ENCODE measurements at regions not wholly inside any gene's neighbourhood (a gene's known extent, or its start where the extent isn't known, plus 50 kb on each side); places are given as distances from the start of the nearest gene placed in this dataset.
A peak's percentile ranks its signal among the peaks of the same experiment; 100 is the strongest.

DNA sequence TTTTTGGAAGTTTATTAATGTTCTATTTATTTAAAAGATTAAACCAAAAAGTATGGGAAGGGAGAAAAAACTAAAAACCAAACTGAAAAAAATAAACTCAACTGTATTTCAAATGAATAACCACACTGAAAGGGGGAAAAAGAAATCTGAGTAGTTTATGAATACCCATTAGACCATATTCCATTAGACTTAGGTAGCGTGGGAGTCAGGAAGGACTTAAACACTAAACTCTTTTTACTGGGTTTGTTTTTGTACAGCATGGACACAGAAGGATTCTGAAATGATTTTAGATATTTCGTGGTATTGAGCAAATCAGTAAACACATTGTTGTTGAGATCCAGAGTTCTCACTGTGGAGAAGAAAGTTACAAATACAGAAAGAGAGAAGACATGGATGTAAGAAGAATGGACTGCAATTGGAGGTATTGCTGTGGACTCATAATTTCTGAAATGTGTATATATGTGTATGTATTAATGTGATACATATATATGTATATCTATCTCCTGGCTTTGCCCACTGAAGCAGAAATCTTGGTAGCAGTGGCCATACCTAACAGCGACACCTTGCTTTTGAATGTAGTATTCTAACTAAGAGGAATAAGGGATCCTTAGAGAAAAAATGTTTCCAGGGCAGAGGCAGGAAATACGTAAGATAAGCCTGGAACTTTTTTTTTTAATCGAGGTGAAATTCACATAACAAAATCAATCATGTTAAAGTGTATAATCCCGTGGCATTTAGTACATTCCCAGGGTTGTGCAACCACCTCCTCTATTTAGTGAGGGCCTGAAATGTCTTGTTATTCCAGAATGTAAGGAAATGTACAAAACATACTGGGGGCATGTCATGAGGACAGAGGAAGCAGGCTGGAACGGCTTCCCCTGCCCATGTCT is 228.8 kb downstream of the SMARCA2 start:
- in situ Hi-C loops (cut with HindIII; ENCODE audit: low pct_unique_long_range_greater_than_20kb, low sequenced_read_pairs) = no loop called here
- peak; percentile 22 for DNase-seq (ENCODE audit: low read depth, low spot score)

DNA sequence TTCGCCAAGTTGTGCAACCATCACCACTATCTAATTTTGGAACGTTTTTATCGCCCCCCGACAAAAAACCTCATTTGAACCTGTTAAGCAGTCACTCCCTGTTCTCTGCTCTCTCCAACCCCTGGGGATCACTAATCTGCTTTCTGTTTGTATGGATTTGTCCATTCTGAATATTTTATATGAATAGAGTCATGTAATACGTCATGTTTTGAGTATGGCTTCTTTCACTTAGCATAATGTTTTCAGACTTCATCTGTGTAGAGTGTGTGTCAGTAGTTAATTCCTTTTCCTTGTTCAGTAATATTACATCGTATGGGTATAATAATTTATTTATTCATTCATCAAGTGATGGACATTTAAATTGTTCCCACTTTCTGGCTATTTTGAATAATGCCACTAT is 232.2 kb downstream of the SMARCA2 start:
- DNase-seq (ENCODE audit: low read depth, low spot score) = no peak
- in situ Hi-C loops (cut with HindIII; ENCODE audit: low pct_unique_long_range_greater_than_20kb, low sequenced_read_pairs) = no loop called here

GRCh38 chr9:2248768-2249265 is 233.7 kb downstream of the SMARCA2 start:
- no peak for DNase-seq (ENCODE audit: low read depth, low spot score)
- in situ Hi-C loops (cut with HindIII; ENCODE audit: low pct_unique_long_range_greater_than_20kb, low sequenced_read_pairs) = no loop called here

GRCh38 chr9:2253636-2254580 is 238.8 kb downstream of the SMARCA2 start:
- in situ Hi-C loops (cut with HindIII; ENCODE audit: low pct_unique_long_range_greater_than_20kb, low sequenced_read_pairs) = no loop called here
- DNase-seq (ENCODE audit: low read depth, low spot score) = no peak

DNA sequence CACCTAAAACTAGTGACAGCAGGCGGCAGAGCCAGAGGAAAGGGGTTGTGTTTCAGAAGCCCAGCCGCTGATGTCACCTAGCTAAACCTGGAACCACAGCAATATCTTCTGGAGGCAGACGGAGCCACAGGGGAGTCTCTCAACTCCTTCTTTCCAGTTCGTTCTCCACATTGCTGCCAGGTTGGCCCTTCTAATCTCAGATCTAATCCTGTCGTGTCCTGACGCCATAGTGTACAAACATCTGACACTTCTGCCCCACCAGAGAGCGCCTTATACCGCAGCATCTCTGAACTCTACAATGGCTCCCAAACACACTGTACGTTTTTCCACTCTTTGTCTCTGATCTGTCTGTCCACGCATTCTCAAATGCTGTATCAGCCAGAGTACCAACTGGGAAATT is 240.0 kb downstream of the SMARCA2 start:
- DNase-seq (ENCODE audit: low read depth, low spot score) = no peak
- in situ Hi-C loops (cut with HindIII; ENCODE audit: low pct_unique_long_range_greater_than_20kb, low sequenced_read_pairs) = no loop called here

DNA sequence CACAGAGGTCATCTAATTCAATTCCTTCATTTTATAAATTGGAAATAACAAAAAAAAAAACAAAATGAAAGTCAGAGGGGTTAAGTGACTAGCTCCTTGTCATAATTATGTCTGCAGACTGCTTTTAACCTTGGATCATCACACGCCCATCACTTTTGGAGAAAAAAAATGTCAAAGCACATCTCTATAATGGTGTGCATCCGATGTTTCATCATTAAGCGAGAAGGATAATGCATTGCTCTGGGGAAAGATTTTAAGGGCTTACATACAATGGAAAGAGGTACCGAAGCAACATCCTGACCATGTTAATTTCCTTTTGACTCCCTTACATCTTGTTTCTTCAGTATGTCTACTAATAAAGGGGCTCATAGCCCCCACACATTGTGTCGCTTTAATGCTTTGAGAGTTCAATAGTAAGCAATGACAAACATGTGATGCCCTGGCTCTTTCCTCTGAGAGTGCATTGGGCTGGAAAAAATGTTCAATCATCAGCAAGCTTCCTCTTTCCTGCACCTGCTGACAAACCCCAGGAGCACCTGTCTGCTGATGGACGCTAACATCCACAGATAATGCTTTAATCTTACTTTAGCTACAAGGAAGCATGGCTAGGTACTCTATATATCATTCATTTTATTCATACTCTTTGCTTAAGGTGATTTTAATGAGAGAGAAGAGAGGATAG is 242.2 kb downstream of the SMARCA2 start:
- in situ Hi-C loops (cut with HindIII; ENCODE audit: low pct_unique_long_range_greater_than_20kb, low sequenced_read_pairs) = no loop called here

DNA sequence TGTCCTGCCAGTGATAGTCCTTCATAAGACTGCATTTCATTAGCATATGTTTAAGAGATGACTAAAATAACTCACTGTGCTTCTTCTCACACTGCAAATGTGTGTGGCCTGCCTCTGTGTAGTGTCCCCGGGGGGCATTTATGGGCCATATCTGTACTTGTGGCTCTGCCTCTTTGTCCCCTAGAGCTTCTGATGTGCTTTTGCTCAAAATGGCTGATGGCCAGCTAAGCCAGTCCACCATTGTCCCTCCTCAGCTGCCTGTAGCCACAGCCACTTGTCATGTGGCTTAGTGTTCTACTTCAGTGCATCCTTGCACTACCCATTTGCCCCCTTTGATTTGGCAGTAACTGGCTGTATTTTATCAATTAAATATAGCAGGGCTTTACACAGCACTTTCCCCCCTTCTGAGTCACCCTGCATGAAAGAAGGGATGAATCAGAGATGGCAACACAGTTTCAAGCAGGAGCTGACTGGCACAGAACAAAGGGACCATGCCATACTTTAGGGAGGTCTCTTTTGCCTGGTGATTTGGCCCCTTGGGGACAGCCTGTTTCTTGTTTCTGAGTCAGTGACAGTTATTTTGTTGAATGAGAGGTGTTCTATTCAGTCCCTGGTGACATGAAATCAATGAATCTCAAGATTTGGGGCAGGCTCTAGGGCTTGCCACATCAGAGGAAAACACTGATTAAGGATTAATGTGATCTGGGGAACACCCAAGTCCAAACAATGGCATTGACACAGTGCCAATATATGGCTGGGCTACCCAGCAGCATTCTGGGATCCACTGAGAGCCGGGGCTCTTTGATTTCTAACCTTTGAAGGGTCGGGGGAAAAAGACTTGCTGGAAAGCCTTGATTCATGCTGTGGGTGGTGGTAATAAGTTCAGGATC is 245.5 kb downstream of the SMARCA2 start:
- in situ Hi-C loops (cut with HindIII; ENCODE audit: low pct_unique_long_range_greater_than_20kb, low sequenced_read_pairs) = no loop called here

More for the DNA sequence above, 242.2 kb downstream of the SMARCA2 start:
- DNase-seq (ENCODE audit: low read depth, low spot score) = no peak

DNA sequence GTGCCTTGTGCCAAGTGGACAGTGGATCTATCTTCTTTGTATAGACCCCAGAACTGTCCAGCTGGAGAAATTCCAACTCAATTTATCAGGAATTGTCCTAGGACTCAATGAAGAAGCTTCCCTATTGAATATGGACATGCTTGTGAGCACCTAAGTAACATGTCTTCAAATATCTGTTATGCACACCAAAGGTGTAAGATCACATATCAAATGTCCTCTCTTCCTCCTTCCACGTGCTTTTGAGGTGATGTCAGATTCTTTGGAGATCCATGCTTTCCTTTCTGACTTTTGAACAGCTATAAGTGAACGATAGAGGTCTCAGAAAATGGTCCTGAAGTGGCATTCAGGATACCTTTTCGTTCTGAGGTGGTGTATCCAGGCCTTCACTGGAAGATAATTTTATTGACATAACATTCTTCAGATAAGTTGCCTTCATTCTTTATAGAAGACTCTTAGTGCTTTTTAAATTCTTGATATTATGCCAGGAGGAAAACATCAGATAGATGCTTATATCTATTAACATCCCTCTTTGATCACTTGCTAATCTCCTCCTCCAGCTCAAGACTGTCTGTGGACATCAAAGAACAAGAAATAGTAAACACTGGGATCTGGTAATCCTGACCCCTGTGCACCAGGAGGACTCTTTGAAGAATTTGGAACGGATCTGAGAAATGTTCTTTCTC is 246.4 kb downstream of the SMARCA2 start:
- in situ Hi-C loops (cut with HindIII; ENCODE audit: low pct_unique_long_range_greater_than_20kb, low sequenced_read_pairs) = no loop called here
- DNase-seq (ENCODE audit: low read depth, low spot score) = no peak

More for the DNA sequence above, 245.5 kb downstream of the SMARCA2 start:
- DNase-seq (ENCODE audit: low read depth, low spot score) = no peak

DNA sequence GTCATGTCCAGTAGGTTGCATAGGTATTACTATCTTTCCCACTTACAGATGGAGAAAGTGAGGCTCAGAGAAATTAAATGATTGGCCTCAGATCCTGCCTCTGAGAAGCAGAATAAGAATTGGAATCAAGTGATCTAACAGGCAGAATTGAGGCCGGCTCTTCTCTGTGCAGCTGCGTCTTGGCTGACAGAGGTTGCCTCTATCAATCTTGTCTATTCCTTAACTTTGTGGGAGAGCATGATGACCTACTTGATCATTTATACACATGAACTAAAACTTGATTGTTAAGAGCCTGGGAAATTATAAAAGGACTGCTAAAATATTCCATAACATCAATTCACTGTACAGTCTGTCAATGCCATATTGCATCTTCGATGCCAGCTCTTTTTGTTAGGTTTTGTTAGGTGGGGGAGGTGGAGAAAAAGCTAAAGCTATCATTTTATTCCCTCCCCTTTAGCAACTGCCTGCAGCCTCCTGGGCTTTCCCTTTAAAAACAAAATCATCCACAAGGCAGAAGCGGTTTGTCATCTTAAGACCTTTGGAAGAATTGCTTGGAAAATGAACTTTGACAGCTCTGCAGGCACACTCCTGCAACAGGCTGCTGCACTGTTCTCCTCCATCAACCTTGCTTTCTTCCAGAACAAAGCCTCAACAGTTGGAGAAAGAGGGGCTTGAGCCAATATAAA is 247.4 kb downstream of the SMARCA2 start:
- in situ Hi-C loops (cut with HindIII; ENCODE audit: low pct_unique_long_range_greater_than_20kb, low sequenced_read_pairs) = no loop called here
- no peak for DNase-seq (ENCODE audit: low read depth, low spot score)

GRCh38 chr9:2263111-2263510 is 248.0 kb downstream of the SMARCA2 start:
- DNase-seq (ENCODE audit: low read depth, low spot score) = no peak
- in situ Hi-C loops (cut with HindIII; ENCODE audit: low pct_unique_long_range_greater_than_20kb, low sequenced_read_pairs) = no loop called here

DNA sequence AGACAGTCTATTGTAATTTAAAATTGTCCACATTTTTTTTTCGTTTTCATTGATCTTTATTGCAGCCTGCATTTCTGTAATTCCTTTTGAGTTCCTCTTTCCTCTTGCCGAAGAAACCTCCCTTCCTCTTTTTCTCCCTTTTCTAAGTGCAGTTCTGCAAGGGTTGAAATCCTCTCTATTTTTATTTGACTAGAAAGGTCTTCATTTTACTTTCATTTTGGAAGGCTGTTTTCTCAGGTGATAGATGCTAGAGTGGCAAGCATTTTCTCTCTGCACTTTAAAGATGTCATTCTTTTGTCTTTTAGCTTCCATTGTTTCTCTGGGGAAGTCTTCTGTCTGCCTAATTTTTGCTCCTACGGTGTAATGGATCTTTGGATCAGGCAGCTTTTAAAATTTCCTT is 248.5 kb downstream of the SMARCA2 start:
- DNase-seq (ENCODE audit: low read depth, low spot score) = no peak
- in situ Hi-C loops (cut with HindIII; ENCODE audit: low pct_unique_long_range_greater_than_20kb, low sequenced_read_pairs) = no loop called here

DNA sequence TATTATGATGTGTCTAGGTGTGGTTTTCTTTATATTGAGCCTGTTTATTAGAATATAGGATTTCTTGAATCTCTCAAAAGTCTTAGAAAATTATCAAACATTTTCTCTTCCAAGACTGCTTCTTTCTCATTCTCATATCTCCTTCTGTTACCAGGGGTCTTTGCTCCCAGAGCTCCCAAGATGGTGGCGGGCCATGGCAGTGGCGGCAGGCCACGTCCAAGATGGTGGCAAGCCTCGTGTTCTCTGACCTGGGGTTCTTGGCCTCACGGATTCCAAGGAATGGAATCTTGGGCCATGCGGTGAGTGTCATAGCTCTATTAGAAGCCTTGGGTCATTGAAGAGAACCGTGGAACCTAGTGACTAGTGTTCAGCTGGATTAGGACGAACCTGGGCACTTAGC is 248.9 kb downstream of the SMARCA2 start:
- in situ Hi-C loops (cut with HindIII; ENCODE audit: low pct_unique_long_range_greater_than_20kb, low sequenced_read_pairs) = no loop called here
- DNase-seq (ENCODE audit: low read depth, low spot score) = no peak

DNA sequence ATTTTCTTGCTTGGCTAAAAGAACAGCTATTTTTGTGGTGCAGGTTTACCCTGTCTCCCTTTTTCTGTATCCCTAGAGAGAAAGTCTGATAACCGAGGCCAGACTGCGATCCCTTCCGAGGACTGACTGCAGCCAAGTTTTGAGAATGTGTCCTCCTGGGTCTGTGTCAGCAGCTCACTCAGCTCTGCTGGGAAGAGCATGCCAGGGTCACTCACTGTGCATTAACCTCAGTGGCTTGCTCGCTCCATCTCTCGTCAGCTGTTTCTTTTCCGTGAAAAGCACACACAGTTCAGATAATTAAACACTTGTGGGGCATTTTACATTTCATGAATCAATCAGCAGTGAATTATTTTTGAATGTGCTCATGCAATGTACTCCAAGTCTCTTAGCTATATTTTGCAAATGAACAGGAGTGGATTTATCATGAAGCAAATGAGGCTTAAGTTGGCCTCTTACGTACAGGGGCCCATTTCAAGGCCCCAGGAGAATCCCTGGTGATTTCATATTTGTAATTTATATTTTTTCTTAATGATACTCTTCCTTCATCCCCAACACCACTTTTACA is 252.1 kb downstream of the SMARCA2 start:
- in situ Hi-C loops (cut with HindIII; ENCODE audit: low pct_unique_long_range_greater_than_20kb, low sequenced_read_pairs) = no loop called here
- DNase-seq (ENCODE audit: low read depth, low spot score) = no peak

DNA sequence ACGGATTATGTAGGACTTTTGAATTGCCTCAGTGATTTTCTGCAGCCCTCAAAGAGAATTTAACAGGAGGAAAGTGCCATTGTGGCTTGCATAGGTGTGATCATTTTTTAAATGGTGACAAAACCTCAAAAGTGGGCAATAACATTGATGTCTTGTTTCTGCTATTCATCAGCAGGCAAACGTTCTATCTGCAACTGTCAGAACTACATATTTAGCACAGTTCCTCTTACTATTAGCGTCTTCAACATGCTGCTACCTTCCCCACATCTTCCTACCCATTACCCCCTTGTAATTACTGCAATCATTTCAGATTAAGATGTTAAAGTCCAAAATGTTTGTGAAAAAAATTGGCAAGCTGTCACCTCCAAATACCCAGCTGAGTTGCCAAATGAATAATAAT is 254.6 kb downstream of the SMARCA2 start:
- DNase-seq (ENCODE audit: low read depth, low spot score) = no peak
- in situ Hi-C loops (cut with HindIII; ENCODE audit: low pct_unique_long_range_greater_than_20kb, low sequenced_read_pairs) = no loop called here

GRCh38 chr9:2270565-2270964 is 255.4 kb downstream of the SMARCA2 start:
- in situ Hi-C loops (cut with HindIII; ENCODE audit: low pct_unique_long_range_greater_than_20kb, low sequenced_read_pairs) = no loop called here

DNA sequence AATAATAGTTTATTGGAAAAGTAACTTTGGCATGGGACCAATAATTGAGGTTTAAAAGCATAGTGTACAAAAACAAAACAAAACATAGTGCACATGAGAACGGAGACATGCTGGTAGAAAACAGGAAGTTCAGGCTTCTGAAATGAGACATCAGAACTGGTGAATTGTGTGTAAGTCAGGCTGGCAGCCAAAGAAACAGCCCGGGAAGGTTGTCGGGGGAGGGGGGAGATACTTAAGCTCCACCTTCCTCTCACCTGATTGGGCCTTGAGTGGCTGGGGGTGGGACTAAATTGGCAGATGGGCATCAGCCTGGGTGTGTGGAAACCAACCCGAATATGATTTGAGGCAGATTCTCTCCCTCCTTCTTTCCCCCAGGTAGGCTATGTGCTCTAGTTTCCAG is 256.3 kb downstream of the SMARCA2 start:
- DNase-seq (ENCODE audit: low read depth, low spot score) = peak; percentile 16
- in situ Hi-C loops (cut with HindIII; ENCODE audit: low pct_unique_long_range_greater_than_20kb, low sequenced_read_pairs) = no loop called here

More at GRCh38 chr9:2270565-2270964, 255.4 kb downstream of the SMARCA2 start:
- DNase-seq (ENCODE audit: low read depth, low spot score) = no peak
